ENCODE measurements at regions not wholly inside any gene's neighbourhood (a gene's known extent, or its start where the extent isn't known, plus 50 kb on each side); places are given as distances from the start of the nearest gene placed in this dataset.
"Not testable (repeated sequence)": the region's sequence is repeated elsewhere in the genome, so short reads cannot be mapped to it uniquely, and the experiment has no call there.

GRCh38 chr11:116061322-116061721, 557.1 kb upstream of the CADM1 start:
- DNase-seq = no peak

- DNase-seq = no peak
Measured at GRCh38 chr11:116059919-116060318, 555.7 kb upstream of the CADM1 start.

GRCh38 chr11:116057000-116057399, 552.8 kb upstream of the CADM1 start:
- DNase-seq = no peak

GRCh38 chr11:116055064-116055463, 550.8 kb upstream of the CADM1 start:
- no peak for DNase-seq

GRCh38 chr11:116053548-116053919, 549.3 kb upstream of the CADM1 start:
- DNase-seq = no peak

- DNase-seq = no peak
Measured at GRCh38 chr11:116052603-116053547, 548.7 kb upstream of the CADM1 start.

- no peak for DNase-seq
Measured at GRCh38 chr11:116051494-116051893, 547.3 kb upstream of the CADM1 start.

- no peak for DNase-seq
Measured at GRCh38 chr11:116049383-116049782, 545.2 kb upstream of the CADM1 start.

GRCh38 chr11:116046127-116046526, 541.9 kb upstream of the CADM1 start:
- no peak for DNase-seq

- no peak for DNase-seq
Measured at GRCh38 chr11:116044941-116045340, 540.7 kb upstream of the CADM1 start.

GRCh38 chr11:116044520-116044919, 540.3 kb upstream of the CADM1 start:
- no peak for DNase-seq

GRCh38 chr11:116043857-116044256, 539.6 kb upstream of the CADM1 start:
- DNase-seq = no peak

- DNase-seq = not testable (repeated sequence)
Measured at GRCh38 chr11:116043059-116043458, 538.8 kb upstream of the CADM1 start.

GRCh38 chr11:116042146-116042545, 537.9 kb upstream of the CADM1 start:
- no peak for DNase-seq

GRCh38 chr11:116037861-116038260, 533.6 kb upstream of the CADM1 start:
- DNase-seq = no peak

GRCh38 chr11:116035977-116036376, 531.8 kb upstream of the CADM1 start:
- no peak for DNase-seq

- no peak for DNase-seq
Measured at GRCh38 chr11:116033931-116034553, 529.8 kb upstream of the CADM1 start.

- DNase-seq = no peak
Measured at GRCh38 chr11:116030697-116031331, 526.6 kb upstream of the CADM1 start.

- not testable (repeated sequence) for DNase-seq
Measured at GRCh38 chr11:116028506-116028905, 524.3 kb upstream of the CADM1 start.

- DNase-seq = no peak
Measured at GRCh38 chr11:115999437-115999836, 495.2 kb upstream of the CADM1 start.

GRCh38 chr11:115996808-115997188, 492.6 kb upstream of the CADM1 start:
- DNase-seq = no peak

- no peak for DNase-seq
Measured at GRCh38 chr11:115996125-115996807, 492.1 kb upstream of the CADM1 start.

- no peak for DNase-seq
Measured at GRCh38 chr11:115993590-115993989, 489.4 kb upstream of the CADM1 start.

Measured in stimulated activated CD4-positive, alpha-beta T cell treated with anti-CD3 and anti-CD28 coated beads, Interleukin-15, amount 100 ng/mL, for 24 hours (primary cell).